Natural killer cell (primary cell): ENCODE measurements at regions not wholly inside any gene's neighbourhood (a gene's known extent, or its start where the extent isn't known, plus 50 kb on each side); places are given as distances from the start of the nearest gene placed in this dataset.
"Not testable (repeated sequence)": the region's sequence is repeated elsewhere in the genome, so short reads cannot be mapped to it uniquely, and the experiment has no call there.

Source experiments
- ATAC-seq, 3 donors: fragments of 150-1000 bp in 2 of 3; fragments of 200-7000 bp in 1 of 3; cut with Tn5 transposase; 1 replicate in 1 of 3; 2 replicates in 2 of 3; pipeline ENCODE4 v1.10.0; 2021; ENCODE audit warnings: mild to moderate bottlenecking in 2 of 3, moderate library complexity in 2 of 3
- DNase-seq, 2 donors: peaks; one replicate each; pipeline versions ENCODE4 v3.0.0 to v3.0.0-alpha.2; 2013 to 2021; ENCODE audit warnings: mixed read lengths in 1 of 2
- H3K27ac ChIP-seq: one replicate; pipeline ENCODE4 v1.5.1; 2013; ENCODE audit warnings: mild to moderate bottlenecking, low read length
- H3K27me3 ChIP-seq: one replicate; pipeline ENCODE4 v1.6.1; 2013; ENCODE audit warnings: low read length; ENCODE audit not compliant: control insufficient read depth, insufficient read depth
- H3K36me3 ChIP-seq: one replicate; pipeline ENCODE4 v1.6.1; 2013; ENCODE audit warnings: low read length; ENCODE audit not compliant: control insufficient read depth, insufficient read depth
- H3K4me1 ChIP-seq: one replicate; pipeline ENCODE4 v1.6.1; 2013; ENCODE audit warnings: low read length; ENCODE audit not compliant: control insufficient read depth, insufficient read depth
- H3K4me3 ChIP-seq: one replicate; pipeline ENCODE4 v1.5.1; 2013; ENCODE audit warnings: low read length
- H3K9me3 ChIP-seq: one replicate; pipeline ENCODE4 v1.6.1; 2013; ENCODE audit warnings: low read length; ENCODE audit not compliant: control insufficient read depth, insufficient read depth
- H3K27ac Mint-ChIP-seq, 2 donors: one replicate each; pipeline ENCODE4 v1.8.0; 2022; ENCODE audit warnings: mild to moderate bottlenecking in 2 of 2, mixed read lengths in 2 of 2, moderate library complexity in 1 of 2
- H3K27me3 Mint-ChIP-seq, 2 donors: one replicate each; pipeline ENCODE4 v1.8.0; 2022; ENCODE audit warnings: low read depth in 2 of 2, mixed read lengths in 2 of 2
- H3K36me3 Mint-ChIP-seq: one replicate; pipeline ENCODE4 v1.8.0; 2022; ENCODE audit warnings: mixed read lengths
- H3K4me1 Mint-ChIP-seq, 2 donors: one replicate each; pipeline ENCODE4 v1.8.0; 2022; ENCODE audit warnings: mixed read lengths in 2 of 2
- H3K4me3 Mint-ChIP-seq: one replicate; pipeline ENCODE4 v1.8.0; 2022; ENCODE audit warnings: mild to moderate bottlenecking, moderate library complexity, mixed read lengths
- H3K9me3 Mint-ChIP-seq, 2 donors: one replicate each; pipeline ENCODE4 v1.8.0; 2022; ENCODE audit warnings: mixed read lengths in 2 of 2
- CTCF ChIP-seq: fragments of 200-600 bp; IDR thresholded peaks from one replicate; pipeline ENCODE4 v1.8.0; 2022; ENCODE audit warnings: antibody characterized with exemption
- WGBS: methylation state at CpG from one replicate; pipeline ENCODE4 v1.1.7; 2013; ENCODE audit warnings: missing lambda C conversion rate; ENCODE audit not compliant: insufficient coverage; 5-methylcytosine and 5-hydroxymethylcytosine counted together
- intact Hi-C: fragments of 100-400 bp; cut with micrococcal nuclease; formaldehyde crosslinking; loops from one replicate; pipeline ENCODE4 v1.14.2; 2022

- no peak overlapping the region for H3K27ac ChIP-seq
- intact Hi-C loops, result no loop called here
- no peaks in the 10 kb centered on the region for H3K27me3 ChIP-seq
- Mint-ChIP-seq H3K27ac (no peak overlapping the region), H3K4me1 (peaks cover 5 to 12% of the 10 kb centered on the region in 2 donors), H3K36me3 (no peaks in the 10 kb centered on the region), H3K4me3 (no peak overlapping the region), H3K9me3 (no peaks in the 10 kb centered on the region), H3K27me3 (no peaks in the 10 kb centered on the region)
- WGBS, result 0% methylated on average over 2 of the region's 3 CpGs
- H3K4me1 ChIP-seq, result peaks cover 3% of the 10 kb centered on the region
- no peaks in the 10 kb centered on the region for H3K9me3 ChIP-seq
- no peak overlapping the region for H3K4me3 ChIP-seq
- H3K36me3 ChIP-seq, result no peaks in the 10 kb centered on the region
- ATAC-seq, result peak in 1 of 3 donors; percentile 37
- no peak for TF ChIP-seq CTCF
- no peak for DNase-seq
Observed at GRCh38 chr1:199020904-199021303, 382.1 kb downstream of the PTPRC start.

GRCh38 chr1:199029401-199029800 is 390.6 kb downstream of the PTPRC start:
- Mint-ChIP-seq H3K36me3 (no peaks in the 10 kb centered on the region), H3K27ac (peak overlapping the region in 1 of 2 donors; percentile 1)
- TF ChIP-seq CTCF, result no peak

DNA sequence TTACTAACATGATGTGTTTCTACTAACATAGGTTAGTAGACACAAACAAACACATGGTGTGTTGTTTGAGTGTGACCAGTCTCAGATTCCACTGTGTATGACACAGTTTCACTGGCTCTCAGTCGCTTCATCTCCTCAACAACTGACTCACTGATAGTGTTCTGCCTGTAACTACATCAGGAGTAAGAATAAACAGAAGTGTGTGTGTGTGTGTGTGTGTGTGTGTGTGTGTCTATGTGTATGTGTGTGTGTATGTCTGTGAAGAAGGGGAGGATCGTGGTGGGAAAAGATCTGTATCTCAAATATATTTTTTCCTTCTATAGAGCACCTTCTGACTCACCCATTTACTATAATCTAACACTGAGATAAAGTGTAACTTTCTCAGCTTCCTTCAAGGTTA is 391.0 kb downstream of the PTPRC start:
- H3K36me3 Mint-ChIP-seq, result no peaks in the 10 kb centered on the region

More at GRCh38 chr1:199029401-199029800, 390.6 kb downstream of the PTPRC start:
- Histone ChIP-seq H3K27ac (no peak overlapping the region), H3K4me1 (no peaks in the 10 kb centered on the region), H3K4me3 (no peak overlapping the region), H3K9me3 (no peaks in the 10 kb centered on the region), H3K27me3 (no peaks in the 10 kb centered on the region), H3K36me3 (no peaks in the 10 kb centered on the region)
- ATAC-seq (no peak), DNase-seq (no peak)
- peaks cover 0 to 10% of the 10 kb centered on the region in 2 donors for H3K27me3 Mint-ChIP-seq
- intact Hi-C loops, result no loop called here
- 91% methylated on average over 2 of the region's 2 CpGs for WGBS
- peaks cover 35 to 37% of the 10 kb centered on the region in 2 donors for H3K4me1 Mint-ChIP-seq
- H3K4me3 Mint-ChIP-seq, result no peak overlapping the region
- no peaks in the 10 kb centered on the region for H3K9me3 Mint-ChIP-seq

DNA sequence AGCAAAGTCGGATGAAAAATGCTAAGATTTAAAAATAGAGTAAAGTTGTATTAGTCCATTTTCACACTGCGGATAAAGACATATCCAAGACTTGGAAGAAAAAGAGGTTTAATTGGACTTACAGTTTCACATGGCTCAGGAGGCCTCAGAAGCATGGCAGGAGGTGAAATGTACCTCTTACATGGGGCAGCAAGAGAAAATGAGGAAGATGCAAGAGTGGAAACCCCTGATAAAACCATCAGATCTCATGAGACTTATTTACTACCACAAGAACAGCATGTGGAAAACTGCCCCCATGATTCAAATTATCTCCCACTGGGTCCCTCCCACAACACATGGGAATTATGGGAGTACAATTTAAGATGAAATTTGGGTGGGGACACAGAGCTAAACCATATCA is 391.7 kb downstream of the PTPRC start:
- H3K4me3 Mint-ChIP-seq, H3K4me1 ChIP-seq, ATAC-seq, H3K27ac ChIP-seq, H3K9me3 Mint-ChIP-seq, H3K9me3 ChIP-seq, H3K4me3 ChIP-seq, H3K36me3 Mint-ChIP-seq, DNase-seq, H3K36me3 ChIP-seq, intact Hi-C loops, H3K27ac Mint-ChIP-seq, H3K27me3 ChIP-seq: not testable (repeated sequence)
- Mint-ChIP-seq H3K4me1 (peaks cover 45 to 47% of the 10 kb centered on the region in 2 donors), H3K27me3 (peaks cover 0 to 10% of the 10 kb centered on the region in 2 donors)
- WGBS, result 98% methylated on average over 2 of the region's 2 CpGs

More for the DNA sequence above, 391.0 kb downstream of the PTPRC start:
- intact Hi-C loops, result no loop called here
- Histone ChIP-seq H3K27ac (no peak overlapping the region), H3K9me3 (no peaks in the 10 kb centered on the region), H3K27me3 (no peaks in the 10 kb centered on the region), H3K4me1 (no peaks in the 10 kb centered on the region), H3K4me3 (no peak overlapping the region), H3K36me3 (no peaks in the 10 kb centered on the region)
- Mint-ChIP-seq H3K4me1 (peaks cover 38 to 41% of the 10 kb centered on the region in 2 donors), H3K9me3 (no peaks in the 10 kb centered on the region), H3K27me3 (peaks cover 0 to 10% of the 10 kb centered on the region in 2 donors), H3K27ac (peak overlapping the region in 1 of 2 donors; percentile 1), H3K4me3 (no peak overlapping the region)
- ATAC-seq (peak; percentile 35 to 62 (median 50)), DNase-seq (no peak)
- no CpG with 5 or more reads among the region's 2 CpGs for WGBS
- TF ChIP-seq CTCF, result no peak

DNA sequence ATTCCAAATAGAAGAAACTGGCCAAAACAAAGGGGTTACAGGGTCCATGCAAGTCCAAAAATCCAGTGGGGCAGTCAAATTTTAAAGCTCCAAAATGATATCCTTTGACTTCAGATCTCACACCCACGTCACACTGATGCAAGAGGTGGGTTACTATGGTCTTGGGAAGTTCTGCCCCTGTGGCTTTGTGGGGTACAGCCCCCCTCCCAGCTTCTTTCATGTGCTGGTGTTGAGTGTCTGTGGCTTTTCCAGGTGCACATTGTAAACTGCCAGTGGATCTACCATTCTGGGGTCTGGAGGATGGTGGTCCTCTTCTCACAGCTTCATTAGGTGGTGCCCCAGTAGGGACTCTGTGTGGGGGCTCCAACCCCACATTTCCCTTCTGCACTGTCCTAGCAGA is 392.3 kb downstream of the PTPRC start:
- H3K36me3 Mint-ChIP-seq, H3K27ac Mint-ChIP-seq, H3K4me3 ChIP-seq, DNase-seq, H3K4me3 Mint-ChIP-seq, H3K27ac ChIP-seq, intact Hi-C loops, ATAC-seq, H3K36me3 ChIP-seq, H3K9me3 ChIP-seq, H3K9me3 Mint-ChIP-seq, H3K27me3 ChIP-seq, H3K4me1 ChIP-seq: not testable (repeated sequence)
- no CpG with 5 or more reads among the region's 1 CpG for WGBS
- H3K27me3 Mint-ChIP-seq, result peaks cover 0 to 10% of the 10 kb centered on the region in 2 donors
- peaks cover 47 to 50% of the 10 kb centered on the region in 2 donors for H3K4me1 Mint-ChIP-seq

DNA sequence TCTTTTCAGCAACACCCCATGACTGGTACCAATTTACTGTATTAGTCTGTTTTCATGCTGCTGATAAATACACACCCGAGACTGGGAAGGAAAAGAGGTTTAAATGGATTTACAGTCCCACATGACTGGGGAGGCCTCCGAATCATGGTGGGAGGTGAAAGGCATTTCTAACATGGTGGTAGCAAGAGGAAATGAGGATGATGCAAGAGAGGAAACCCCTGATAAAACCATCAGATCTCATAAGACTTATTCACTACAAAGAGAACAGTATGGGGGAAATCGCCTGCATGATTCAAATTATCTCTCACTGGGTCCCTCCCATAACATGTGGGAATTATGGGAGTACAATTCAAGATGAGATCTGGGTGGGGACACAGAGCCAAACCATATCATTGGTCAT is 393.6 kb downstream of the PTPRC start:
- H3K4me3 Mint-ChIP-seq, DNase-seq, H3K36me3 Mint-ChIP-seq, H3K27me3 Mint-ChIP-seq, H3K27me3 ChIP-seq, intact Hi-C loops, H3K4me3 ChIP-seq, H3K27ac ChIP-seq, H3K9me3 Mint-ChIP-seq, H3K4me1 ChIP-seq, H3K36me3 ChIP-seq, H3K27ac Mint-ChIP-seq, H3K9me3 ChIP-seq: not testable (repeated sequence)
- WGBS, result 65% methylated on average over 2 of the region's 3 CpGs
- peak in 1 of 3 donors; percentile 42 for ATAC-seq
- peaks cover 47 to 50% of the 10 kb centered on the region in 2 donors for H3K4me1 Mint-ChIP-seq
